SU-DHL-6 (cell line): ENCODE measurements at regions not wholly inside any gene's neighbourhood (a gene's known extent, or its start where the extent isn't known, plus 50 kb on each side); places are given as distances from the start of the nearest gene placed in this dataset.

ENCODE experiments used
- CTCF ChIP-seq: fragments of 200-600 bp; sonication (generic); IDR thresholded peaks from one replicate; pipeline ENCODE4 v1.5.1; 2017; ENCODE audit warnings: antibody characterized with exemption, mild to moderate bottlenecking, low read length, moderate library complexity; ENCODE audit not compliant: insufficient read depth, poor library complexity, severe bottlenecking
- EZH2phosphoT487 ChIP-seq: fragments of 200-600 bp; sonication (generic), shearing (Covaris generic); conservative IDR thresholded peaks from 2 replicates; pipeline ENCODE4 v1.6.1; 2018; ENCODE audit warnings: mild to moderate bottlenecking, antibody characterized with exemption, low read length, moderate library complexity, mixed read lengths

- TF ChIP-seq CTCF (no peak), EZH2phosphoT487 (no peak)
Measured at GRCh38 chrX:4754878-4755604, 1041.6 kb upstream of the PRKX start.
